Body of pancreas (tissue), 4 donors: ENCODE measurements at regions not wholly inside any gene's neighbourhood (a gene's known extent, or its start where the extent isn't known, plus 50 kb on each side); places are given as distances from the start of the nearest gene placed in this dataset.

Experiments used
- POLR2A ChIP-seq, 3 donors: fragments of 450-650 bp; IDR thresholded peaks; one replicate each; pipeline ENCODE4 v1.6.1; 2016; ENCODE audit warnings: antibody characterized with exemption in 3 of 3, mild to moderate bottlenecking in 2 of 3
- TF ChIP-seq, protein P1 (sequence below), 7 experiments: fragments of 450-650 bp in 4 of 7; fragments of 200-600 bp in 3 of 7; sonication (generic) in 3 of 7; IDR thresholded peaks; one replicate each; pipeline ENCODE4 v1.5.1; 2016 to 2019; ENCODE audit warnings: antibody characterized with exemption in 7 of 7

DNA sequence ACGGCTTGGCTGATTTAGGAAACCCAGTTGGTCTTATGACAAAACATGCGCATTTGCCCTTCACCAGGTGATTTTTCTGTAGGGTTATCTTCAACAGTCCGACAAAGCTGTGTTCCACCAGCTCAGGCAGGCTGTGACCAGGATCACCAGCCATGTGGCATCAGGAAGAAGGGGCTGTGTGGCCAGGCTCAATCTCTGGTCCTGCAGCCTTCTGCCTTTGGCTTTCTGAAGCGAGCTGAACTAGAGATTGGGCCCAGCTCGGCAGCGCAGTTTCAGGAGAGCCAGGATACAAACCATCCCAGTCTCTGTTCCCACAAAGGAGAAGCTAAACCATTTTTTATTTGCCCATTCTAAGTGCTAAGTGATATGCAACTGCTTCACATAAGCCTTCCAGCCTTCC, 282.3 kb downstream of the SOX11 start:
- TF ChIP-seq, protein P1, sequence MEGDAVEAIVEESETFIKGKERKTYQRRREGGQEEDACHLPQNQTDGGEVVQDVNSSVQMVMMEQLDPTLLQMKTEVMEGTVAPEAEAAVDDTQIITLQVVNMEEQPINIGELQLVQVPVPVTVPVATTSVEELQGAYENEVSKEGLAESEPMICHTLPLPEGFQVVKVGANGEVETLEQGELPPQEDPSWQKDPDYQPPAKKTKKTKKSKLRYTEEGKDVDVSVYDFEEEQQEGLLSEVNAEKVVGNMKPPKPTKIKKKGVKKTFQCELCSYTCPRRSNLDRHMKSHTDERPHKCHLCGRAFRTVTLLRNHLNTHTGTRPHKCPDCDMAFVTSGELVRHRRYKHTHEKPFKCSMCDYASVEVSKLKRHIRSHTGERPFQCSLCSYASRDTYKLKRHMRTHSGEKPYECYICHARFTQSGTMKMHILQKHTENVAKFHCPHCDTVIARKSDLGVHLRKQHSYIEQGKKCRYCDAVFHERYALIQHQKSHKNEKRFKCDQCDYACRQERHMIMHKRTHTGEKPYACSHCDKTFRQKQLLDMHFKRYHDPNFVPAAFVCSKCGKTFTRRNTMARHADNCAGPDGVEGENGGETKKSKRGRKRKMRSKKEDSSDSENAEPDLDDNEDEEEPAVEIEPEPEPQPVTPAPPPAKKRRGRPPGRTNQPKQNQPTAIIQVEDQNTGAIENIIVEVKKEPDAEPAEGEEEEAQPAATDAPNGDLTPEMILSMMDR (IDR thresholded peaks at IDR 0.05) = no peak
- no peak for TF ChIP-seq POLR2A (IDR thresholded peaks at IDR 0.05)
